WTC11 (cell line): ENCODE measurements at regions not wholly inside any gene's neighbourhood (a gene's known extent, or its start where the extent isn't known, plus 50 kb on each side); places are given as distances from the start of the nearest gene placed in this dataset.

Source experiments
- ATAC-seq: fragments of 200-7000 bp; cut with Tn5 transposase; 2 replicates; pipeline ENCODE4 v1.10.0; 2021; ENCODE audit warnings: mild to moderate bottlenecking, moderate library complexity
- CTCF ChIA-PET: fragments of 300-600 bp; sonication (Branson Sonifier 250); formaldehyde crosslinking; loops from one replicate; lab custom pipeline; 2021; ENCODE audit warnings: antibody characterized with exemption; lab: Charles Lee
- POLR2A ChIA-PET: fragments of 350-600 bp; sonication (Branson Sonifier 250); formaldehyde crosslinking; loops from one replicate; lab custom pipeline; 2021; ENCODE audit warnings: antibody characterized with exemption; lab: Charles Lee
- DNase-seq: peaks from one replicate; pipeline ENCODE4 v3.0.0; 2021; ENCODE audit warnings: low spot score
- H3K27ac Mint-ChIP-seq: 2 replicates; pipeline ENCODE4 v1.8.0; 2021; ENCODE audit warnings: mixed read lengths
- H3K27me3 Mint-ChIP-seq: 2 replicates; pipeline ENCODE4 v1.8.0; 2021; ENCODE audit warnings: low read depth, mild to moderate bottlenecking, moderate library complexity, mixed read lengths
- H3K36me3 Mint-ChIP-seq: 2 replicates; pipeline ENCODE4 v1.8.0; 2021; ENCODE audit warnings: mixed read lengths
- H3K4me1 Mint-ChIP-seq: 2 replicates; pipeline ENCODE4 v1.8.0; 2022; ENCODE audit warnings: mixed read lengths
- H3K4me3 Mint-ChIP-seq: 2 replicates; pipeline ENCODE4 v1.8.0; 2021; ENCODE audit warnings: mild to moderate bottlenecking, moderate library complexity, mixed read lengths
- H3K9me3 Mint-ChIP-seq: 2 replicates; pipeline ENCODE4 v1.8.0; 2021; ENCODE audit warnings: mixed read lengths
- CBFB ChIP-seq: sonication (generic); formaldehyde crosslinking; IDR thresholded peaks from 2 replicates; pipeline ENCODE4 v1.8.1; 2022; ENCODE audit warnings: mild to moderate bottlenecking, low read depth, missing genetic modification reagents
- ESRRA ChIP-seq: sonication (generic); formaldehyde crosslinking; IDR thresholded peaks from 2 replicates; pipeline ENCODE4 v1.8.1; 2022; ENCODE audit warnings: mild to moderate bottlenecking, missing genetic modification reagents, borderline replicate concordance
- FOXP1 ChIP-seq: sonication (generic); formaldehyde crosslinking; IDR thresholded peaks from 2 replicates; pipeline ENCODE4 v1.8.0; 2022; ENCODE audit warnings: missing genetic modification reagents, mild to moderate bottlenecking, moderate library complexity, borderline replicate concordance
- HMGA2 ChIP-seq: fragments of 250-450 bp; sonication (Bioruptor Pico); IDR thresholded peaks from 2 replicates; pipeline ENCODE4 v1.4.0; 2021; ENCODE audit warnings: mild to moderate bottlenecking, moderate library complexity
- MXD4 ChIP-seq: fragments of 250-450 bp; sonication (Bioruptor Pico); IDR thresholded peaks from 2 replicates; pipeline ENCODE4 v1.8.0; 2021; ENCODE audit warnings: mild to moderate bottlenecking, moderate library complexity, borderline replicate concordance
- MYBL2 ChIP-seq: sonication (generic); formaldehyde crosslinking; IDR thresholded peaks from 2 replicates; pipeline ENCODE4 v1.8.1; 2023; ENCODE audit warnings: mild to moderate bottlenecking, moderate library complexity, missing genetic modification reagents
- NR2C2 ChIP-seq: sonication (generic); formaldehyde crosslinking; IDR thresholded peaks from 2 replicates; pipeline ENCODE4 v1.8.0; 2022; ENCODE audit warnings: mild to moderate bottlenecking, missing genetic modification reagents
- TEAD1 ChIP-seq: sonication (generic); formaldehyde crosslinking; IDR thresholded peaks from 2 replicates; pipeline ENCODE4 v1.8.0; 2022; ENCODE audit warnings: mild to moderate bottlenecking, missing genetic modification reagents
- TP53 ChIP-seq: sonication (generic); formaldehyde crosslinking; IDR thresholded peaks from 2 replicates; pipeline ENCODE4 v1.8.1; 2023; ENCODE audit warnings: mild to moderate bottlenecking, missing genetic modification reagents
- ZNF138 ChIP-seq: sonication (generic); formaldehyde crosslinking; conservative IDR thresholded peaks from 2 replicates; pipeline ENCODE4 v1.8.1; 2022; ENCODE audit warnings: mild to moderate bottlenecking, moderate library complexity, missing genetic modification reagents
- ZNF263 ChIP-seq: sonication (generic); formaldehyde crosslinking; IDR thresholded peaks from 2 replicates; pipeline ENCODE4 v1.8.1; 2022; ENCODE audit warnings: low read depth, mild to moderate bottlenecking, moderate library complexity, missing genetic modification reagents
- ZNF423 ChIP-seq: fragments of 250-450 bp; sonication (Bioruptor Pico); IDR thresholded peaks from 2 replicates; pipeline ENCODE4 v2.1.2; 2022; ENCODE audit warnings: mild to moderate bottlenecking, moderate library complexity
- TF ChIP-seq, protein P1 (sequence below): sonication (generic); formaldehyde crosslinking; IDR thresholded peaks from 2 replicates; pipeline ENCODE4 v1.8.1; 2023; ENCODE audit warnings: mild to moderate bottlenecking, missing genetic modification reagents, moderate library complexity
- TF ChIP-seq, protein P2 (sequence below): sonication (generic); formaldehyde crosslinking; conservative IDR thresholded peaks from 2 replicates; pipeline ENCODE4 v1.8.1; 2023; ENCODE audit warnings: mild to moderate bottlenecking, low read depth, missing genetic modification reagents, moderate library complexity
- TF ChIP-seq, protein P3 (sequence below): sonication (generic); formaldehyde crosslinking; IDR thresholded peaks from 2 replicates; pipeline ENCODE4 v1.8.1; 2022; ENCODE audit warnings: low read depth, mild to moderate bottlenecking, moderate library complexity, missing genetic modification reagents, borderline replicate concordance
- TF ChIP-seq, protein P4 (sequence below): fragments of 250-450 bp; sonication (Bioruptor Pico); conservative IDR thresholded peaks from 2 replicates; pipeline ENCODE4 v1.9.0; 2021; ENCODE audit warnings: mild to moderate bottlenecking
- TF ChIP-seq, protein P5 (sequence below): fragments of 250-450 bp; sonication (Bioruptor Pico); IDR thresholded peaks from 2 replicates; pipeline ENCODE4 v1.9.0; 2021; ENCODE audit warnings: mild to moderate bottlenecking
- TF ChIP-seq, protein P6 (sequence below): sonication (generic); formaldehyde crosslinking; IDR thresholded peaks from 2 replicates; pipeline ENCODE4 v1.8.1; 2023; ENCODE audit warnings: mild to moderate bottlenecking, missing genetic modification reagents, borderline replicate concordance

DNA sequence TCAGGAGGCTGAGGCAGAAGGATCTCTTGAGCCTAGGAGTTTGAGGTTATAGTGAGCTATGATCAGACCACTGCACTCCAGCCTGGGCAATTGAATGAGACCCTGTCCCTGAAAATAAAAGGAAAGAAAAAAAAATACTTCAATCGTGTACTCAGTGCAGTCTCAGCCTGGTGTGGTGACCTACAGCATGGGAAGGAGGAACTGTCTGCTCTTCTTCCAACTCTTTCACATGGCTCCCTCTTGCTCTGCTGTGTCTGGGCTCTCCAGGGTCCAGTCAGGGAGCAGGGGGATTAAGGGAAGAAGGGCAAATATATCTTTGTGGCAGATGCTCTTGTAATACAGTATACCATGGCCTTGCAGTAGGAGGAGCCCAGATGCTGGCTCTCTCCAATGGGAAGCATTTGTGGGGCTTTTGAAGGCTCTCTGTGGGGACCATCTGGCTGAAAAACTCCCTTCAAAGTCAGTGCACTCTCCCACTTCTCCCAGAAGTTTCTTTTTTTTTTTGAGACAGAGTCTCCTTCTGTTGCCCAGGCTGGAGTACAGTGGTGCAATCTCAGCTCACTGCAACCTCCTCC, 76.6 kb upstream of the TMPO start:
- DNase-seq (no peak), ATAC-seq (no peak)
- TF ChIP-seq MYBL2 (CRISPR knock-in tag) (no peak), NR2C2 (no peak), ZNF423 (CRISPR knock-in tag) (no peak)
- TF ChIP-seq, protein P1, sequence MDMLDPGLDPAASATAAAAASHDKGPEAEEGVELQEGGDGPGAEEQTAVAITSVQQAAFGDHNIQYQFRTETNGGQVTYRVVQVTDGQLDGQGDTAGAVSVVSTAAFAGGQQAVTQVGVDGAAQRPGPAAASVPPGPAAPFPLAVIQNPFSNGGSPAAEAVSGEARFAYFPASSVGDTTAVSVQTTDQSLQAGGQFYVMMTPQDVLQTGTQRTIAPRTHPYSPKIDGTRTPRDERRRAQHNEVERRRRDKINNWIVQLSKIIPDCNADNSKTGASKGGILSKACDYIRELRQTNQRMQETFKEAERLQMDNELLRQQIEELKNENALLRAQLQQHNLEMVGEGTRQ, result no peak
- H3K4me1 Mint-ChIP-seq, result peaks cover 11% of the 10 kb centered on the region
- H3K27me3 Mint-ChIP-seq, result peaks cover 3% of the 10 kb centered on the region; the same call in 1 of the 2 replicates
- CTCF ChIA-PET, result interaction anchor here (1.5 kb wide), 1 partner anchor 13 kb away, joined by 6 read pairs; no protein-coding TSS in a partner anchor
- no peak overlapping the region for H3K4me3 Mint-ChIP-seq
- peaks cover 21% of the 10 kb centered on the region for H3K9me3 Mint-ChIP-seq
- peaks cover 10% of the 10 kb centered on the region; the same call in 1 of the 2 replicates for H3K36me3 Mint-ChIP-seq
- POLR2A ChIA-PET, result no interaction called here
- no peak overlapping the region for H3K27ac Mint-ChIP-seq

DNA sequence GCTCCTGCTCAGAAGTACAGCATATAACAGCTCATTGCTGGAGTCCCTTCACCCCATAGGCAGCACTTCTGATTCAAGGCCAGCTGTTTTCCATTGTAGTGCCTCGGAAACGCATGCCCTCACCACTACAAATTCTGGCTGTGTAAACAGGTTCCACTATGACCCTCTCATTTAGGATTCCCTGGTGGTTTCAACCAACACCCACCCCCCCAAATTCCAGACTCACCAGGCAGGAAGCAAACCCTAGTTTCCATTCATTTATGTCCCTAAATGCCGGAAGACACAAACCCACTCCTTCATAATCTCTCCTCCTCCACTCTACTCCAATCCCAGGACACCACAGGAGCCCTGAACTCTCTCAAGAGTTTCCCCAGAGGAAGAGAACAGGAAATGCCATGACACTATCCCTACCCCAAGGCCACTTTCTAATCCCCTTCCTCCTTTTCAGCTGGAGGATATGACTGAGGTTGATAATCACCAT, 75.9 kb upstream of the TMPO start:
- Mint-ChIP-seq H3K27ac (peak overlapping the region; percentile 34; the same call in 1 of the 2 replicates), H3K4me1 (peaks cover 11% of the 10 kb centered on the region), H3K27me3 (peaks cover 3% of the 10 kb centered on the region; the same call in 1 of the 2 replicates), H3K36me3 (peaks cover 9% of the 10 kb centered on the region; the same call in 1 of the 2 replicates), H3K4me3 (no peak overlapping the region), H3K9me3 (peaks cover 16% of the 10 kb centered on the region)
- ChIA-PET POLR2A (no interaction called here), CTCF (interaction anchor here (1.5 kb wide), 1 partner anchor 14 kb away, joined by 6 read pairs; no protein-coding TSS in a partner anchor)
- ATAC-seq (peak; percentile 75), DNase-seq (no peak)
- TF ChIP-seq FOXP1 (CRISPR knock-in tag) (no peak), ESRRA (no peak), HMGA2 (no peak), CBFB (no peak), ZNF263 (no peak), TEAD1 (no peak)
- TF ChIP-seq, protein P2, sequence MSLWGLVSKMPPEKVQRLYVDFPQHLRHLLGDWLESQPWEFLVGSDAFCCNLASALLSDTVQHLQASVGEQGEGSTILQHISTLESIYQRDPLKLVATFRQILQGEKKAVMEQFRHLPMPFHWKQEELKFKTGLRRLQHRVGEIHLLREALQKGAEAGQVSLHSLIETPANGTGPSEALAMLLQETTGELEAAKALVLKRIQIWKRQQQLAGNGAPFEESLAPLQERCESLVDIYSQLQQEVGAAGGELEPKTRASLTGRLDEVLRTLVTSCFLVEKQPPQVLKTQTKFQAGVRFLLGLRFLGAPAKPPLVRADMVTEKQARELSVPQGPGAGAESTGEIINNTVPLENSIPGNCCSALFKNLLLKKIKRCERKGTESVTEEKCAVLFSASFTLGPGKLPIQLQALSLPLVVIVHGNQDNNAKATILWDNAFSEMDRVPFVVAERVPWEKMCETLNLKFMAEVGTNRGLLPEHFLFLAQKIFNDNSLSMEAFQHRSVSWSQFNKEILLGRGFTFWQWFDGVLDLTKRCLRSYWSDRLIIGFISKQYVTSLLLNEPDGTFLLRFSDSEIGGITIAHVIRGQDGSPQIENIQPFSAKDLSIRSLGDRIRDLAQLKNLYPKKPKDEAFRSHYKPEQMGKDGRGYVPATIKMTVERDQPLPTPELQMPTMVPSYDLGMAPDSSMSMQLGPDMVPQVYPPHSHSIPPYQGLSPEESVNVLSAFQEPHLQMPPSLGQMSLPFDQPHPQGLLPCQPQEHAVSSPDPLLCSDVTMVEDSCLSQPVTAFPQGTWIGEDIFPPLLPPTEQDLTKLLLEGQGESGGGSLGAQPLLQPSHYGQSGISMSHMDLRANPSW (CRISPR knock-in tag), result no peak
- TF ChIP-seq, protein P3, sequence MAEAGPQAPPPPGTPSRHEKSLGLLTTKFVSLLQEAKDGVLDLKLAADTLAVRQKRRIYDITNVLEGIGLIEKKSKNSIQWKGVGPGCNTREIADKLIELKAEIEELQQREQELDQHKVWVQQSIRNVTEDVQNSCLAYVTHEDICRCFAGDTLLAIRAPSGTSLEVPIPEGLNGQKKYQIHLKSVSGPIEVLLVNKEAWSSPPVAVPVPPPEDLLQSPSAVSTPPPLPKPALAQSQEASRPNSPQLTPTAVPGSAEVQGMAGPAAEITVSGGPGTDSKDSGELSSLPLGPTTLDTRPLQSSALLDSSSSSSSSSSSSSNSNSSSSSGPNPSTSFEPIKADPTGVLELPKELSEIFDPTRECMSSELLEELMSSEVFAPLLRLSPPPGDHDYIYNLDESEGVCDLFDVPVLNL (CRISPR knock-in tag), result no peak
- TF ChIP-seq, protein P4, sequence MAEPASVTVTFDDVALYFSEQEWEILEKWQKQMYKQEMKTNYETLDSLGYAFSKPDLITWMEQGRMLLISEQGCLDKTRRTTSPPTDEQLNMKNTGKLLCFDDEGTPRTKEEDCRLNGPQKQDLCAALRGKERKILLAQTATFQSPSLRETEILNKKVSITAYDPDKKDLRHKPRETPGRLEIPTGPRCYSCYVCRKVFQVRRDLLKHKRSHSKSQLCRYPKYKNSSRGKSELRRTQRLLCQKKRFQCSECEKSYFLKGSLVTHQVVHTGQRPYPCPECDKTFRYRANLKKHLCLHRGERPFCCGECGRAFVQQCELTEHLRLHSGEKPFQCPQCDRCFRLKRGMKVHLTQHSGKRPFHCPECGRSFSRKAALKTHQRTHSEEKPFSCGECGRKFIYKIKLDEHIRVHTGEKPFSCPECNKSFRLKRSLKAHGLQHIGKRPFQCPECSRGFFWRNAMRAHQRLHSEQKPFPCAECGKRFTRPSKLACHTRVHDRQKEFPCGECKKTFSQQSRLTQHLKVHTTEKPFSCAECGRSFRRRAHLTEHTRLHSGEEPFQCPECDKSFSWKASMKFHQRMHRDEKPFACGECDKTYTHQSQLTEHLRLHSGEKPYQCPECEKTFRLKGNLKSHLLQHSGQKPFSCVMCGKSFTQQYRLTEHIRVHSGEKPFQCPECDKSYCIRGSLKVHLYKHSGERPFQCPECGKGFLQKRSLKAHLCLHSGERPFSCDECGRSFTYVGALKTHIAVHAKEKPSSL (CRISPR knock-in tag), result no peak

DNA sequence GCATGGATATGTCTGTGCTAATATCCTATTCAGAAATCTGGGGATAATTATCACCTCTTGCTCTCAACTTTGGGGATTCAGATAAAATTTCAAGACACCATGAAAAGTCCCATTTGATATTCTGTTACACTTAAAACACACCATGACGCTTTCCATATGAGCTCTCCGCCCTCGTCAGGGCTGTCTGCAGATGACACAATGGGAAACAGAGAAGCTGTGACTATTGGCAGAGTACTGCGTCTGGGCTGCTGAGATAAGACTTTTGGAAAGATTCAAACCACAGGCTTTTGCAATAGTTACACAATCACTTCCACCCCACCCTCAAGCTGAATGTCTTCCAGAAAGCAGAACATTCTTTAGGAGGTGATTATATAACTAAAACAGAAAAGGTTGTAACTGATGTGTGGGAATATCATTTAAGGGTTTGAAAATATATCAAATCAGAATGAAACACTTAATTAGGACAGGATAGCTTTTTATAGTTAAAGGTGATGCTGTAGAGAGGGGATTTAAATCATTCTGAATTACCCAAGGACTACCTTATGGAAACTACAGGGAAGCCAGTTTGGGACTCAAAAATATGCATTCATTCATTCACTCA, 75.3 kb upstream of the TMPO start:
- DNase-seq (no peak), ATAC-seq (no peak; the same call in 1 of the 2 replicates)
- Mint-ChIP-seq H3K4me1 (peaks cover 11% of the 10 kb centered on the region), H3K36me3 (peaks cover 4% of the 10 kb centered on the region; the same call in 1 of the 2 replicates), H3K4me3 (no peak overlapping the region), H3K27me3 (peaks cover 3% of the 10 kb centered on the region; the same call in 1 of the 2 replicates), H3K9me3 (peaks cover 11% of the 10 kb centered on the region), H3K27ac (0 out of 2 replicates have a peak overlapping the region, but pooled peaks have one; percentile 34)
- ChIA-PET POLR2A (no interaction called here), CTCF (interaction anchor here (1.5 kb wide), 1 partner anchor 14 kb away, joined by 6 read pairs; no protein-coding TSS in a partner anchor)
- no peak for TF ChIP-seq MXD4 (CRISPR knock-in tag)
- no peak for TF ChIP-seq ZNF138 (CRISPR knock-in tag)
- no peak for TF ChIP-seq TP53 (CRISPR knock-in tag)
- TF ChIP-seq, protein P5, sequence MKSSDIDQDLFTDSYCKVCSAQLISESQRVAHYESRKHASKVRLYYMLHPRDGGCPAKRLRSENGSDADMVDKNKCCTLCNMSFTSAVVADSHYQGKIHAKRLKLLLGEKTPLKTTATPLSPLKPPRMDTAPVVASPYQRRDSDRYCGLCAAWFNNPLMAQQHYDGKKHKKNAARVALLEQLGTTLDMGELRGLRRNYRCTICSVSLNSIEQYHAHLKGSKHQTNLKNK (CRISPR knock-in tag), result no peak
- TF ChIP-seq, protein P6, sequence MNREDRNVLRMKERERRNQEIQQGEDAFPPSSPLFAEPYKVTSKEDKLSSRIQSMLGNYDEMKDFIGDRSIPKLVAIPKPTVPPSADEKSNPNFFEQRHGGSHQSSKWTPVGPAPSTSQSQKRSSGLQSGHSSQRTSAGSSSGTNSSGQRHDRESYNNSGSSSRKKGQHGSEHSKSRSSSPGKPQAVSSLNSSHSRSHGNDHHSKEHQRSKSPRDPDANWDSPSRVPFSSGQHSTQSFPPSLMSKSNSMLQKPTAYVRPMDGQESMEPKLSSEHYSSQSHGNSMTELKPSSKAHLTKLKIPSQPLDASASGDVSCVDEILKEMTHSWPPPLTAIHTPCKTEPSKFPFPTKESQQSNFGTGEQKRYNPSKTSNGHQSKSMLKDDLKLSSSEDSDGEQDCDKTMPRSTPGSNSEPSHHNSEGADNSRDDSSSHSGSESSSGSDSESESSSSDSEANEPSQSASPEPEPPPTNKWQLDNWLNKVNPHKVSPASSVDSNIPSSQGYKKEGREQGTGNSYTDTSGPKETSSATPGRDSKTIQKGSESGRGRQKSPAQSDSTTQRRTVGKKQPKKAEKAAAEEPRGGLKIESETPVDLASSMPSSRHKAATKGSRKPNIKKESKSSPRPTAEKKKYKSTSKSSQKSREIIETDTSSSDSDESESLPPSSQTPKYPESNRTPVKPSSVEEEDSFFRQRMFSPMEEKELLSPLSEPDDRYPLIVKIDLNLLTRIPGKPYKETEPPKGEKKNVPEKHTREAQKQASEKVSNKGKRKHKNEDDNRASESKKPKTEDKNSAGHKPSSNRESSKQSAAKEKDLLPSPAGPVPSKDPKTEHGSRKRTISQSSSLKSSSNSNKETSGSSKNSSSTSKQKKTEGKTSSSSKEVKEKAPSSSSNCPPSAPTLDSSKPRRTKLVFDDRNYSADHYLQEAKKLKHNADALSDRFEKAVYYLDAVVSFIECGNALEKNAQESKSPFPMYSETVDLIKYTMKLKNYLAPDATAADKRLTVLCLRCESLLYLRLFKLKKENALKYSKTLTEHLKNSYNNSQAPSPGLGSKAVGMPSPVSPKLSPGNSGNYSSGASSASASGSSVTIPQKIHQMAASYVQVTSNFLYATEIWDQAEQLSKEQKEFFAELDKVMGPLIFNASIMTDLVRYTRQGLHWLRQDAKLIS (CRISPR knock-in tag), result no peak
